ENCODE measurements at regions not wholly inside any gene's neighbourhood (a gene's known extent, or its start where the extent isn't known, plus 50 kb on each side); places are given as distances from the start of the nearest gene placed in this dataset.

DNA sequence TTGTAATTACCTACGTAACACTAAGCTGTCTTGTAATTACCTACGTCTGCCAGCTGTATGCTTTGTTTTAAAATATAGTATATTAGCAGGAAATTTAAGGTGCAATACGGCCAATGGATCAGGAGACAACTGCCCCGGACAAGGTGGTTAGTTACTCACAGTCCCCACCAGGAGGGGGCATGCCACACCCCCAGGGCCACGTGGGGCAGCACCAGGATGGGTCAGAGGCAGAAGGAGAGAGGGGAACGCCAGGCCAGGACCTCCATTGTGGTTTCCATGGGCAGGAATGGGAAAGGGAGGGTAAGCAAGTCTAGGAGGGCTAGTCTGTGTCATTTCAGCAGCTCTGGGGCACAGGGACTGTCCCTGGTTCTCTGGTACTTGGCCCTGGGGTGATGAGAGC lies 140.1 kb downstream of the URI1 start:
- Mint-ChIP-seq H3K9me3 (peaks cover 20% of the 10 kb centered on the region), H3K4me3 (no peak overlapping the region), H3K4me1 (peaks cover 17% of the 10 kb centered on the region), H3K27me3 (ENCODE audit: low read depth, poor library complexity) (peaks cover 16% of the 10 kb centered on the region), H3K36me3 (ENCODE audit: low read depth) (no peaks in the 10 kb centered on the region), H3K27ac (no peak overlapping the region)
- no peak for TF ChIP-seq CTCF (IDR thresholded peaks at IDR 0.05)
- no peak for DNase-seq

DNA sequence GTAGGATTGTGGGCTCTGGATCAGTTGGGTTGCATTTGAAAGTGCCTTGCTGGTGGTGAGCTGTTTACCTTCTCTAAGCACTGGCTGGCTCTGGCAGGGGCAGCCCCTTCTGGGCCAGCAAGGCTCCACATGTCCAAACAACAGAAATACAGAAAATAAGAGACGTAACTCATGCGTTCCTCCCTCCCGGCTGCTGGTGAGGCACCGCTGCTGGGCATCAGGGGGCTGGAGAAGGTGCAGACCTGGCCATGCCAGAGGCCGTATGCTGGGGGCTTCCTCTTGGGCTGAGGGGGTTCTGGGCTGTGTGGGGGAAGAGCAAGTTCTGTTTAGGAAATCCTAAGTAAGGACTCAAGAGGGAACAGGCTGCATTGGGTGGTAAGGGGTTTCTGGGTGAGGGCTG lies 140.6 kb downstream of the URI1 start:
- Mint-ChIP-seq H3K36me3 (ENCODE audit: low read depth) (no peaks in the 10 kb centered on the region), H3K9me3 (peaks cover 20% of the 10 kb centered on the region), H3K4me3 (no peak overlapping the region), H3K27ac (no peak overlapping the region), H3K27me3 (ENCODE audit: low read depth, poor library complexity) (peaks cover 18% of the 10 kb centered on the region), H3K4me1 (peaks cover 17% of the 10 kb centered on the region)
- TF ChIP-seq CTCF (IDR thresholded peaks at IDR 0.05): no peak
- DNase-seq: no peak

GRCh38 chr19:30083125-30083681 lies 141.2 kb downstream of the URI1 start:
- TF ChIP-seq CTCF (IDR thresholded peaks at IDR 0.05): no peak
- Mint-ChIP-seq H3K36me3 (ENCODE audit: low read depth) (no peaks in the 10 kb centered on the region), H3K9me3 (peaks cover 20% of the 10 kb centered on the region), H3K4me1 (peaks cover 17% of the 10 kb centered on the region), H3K27me3 (ENCODE audit: low read depth, poor library complexity) (peaks cover 18% of the 10 kb centered on the region), H3K4me3 (no peak overlapping the region), H3K27ac (no peak overlapping the region)
- no peak for DNase-seq

DNA sequence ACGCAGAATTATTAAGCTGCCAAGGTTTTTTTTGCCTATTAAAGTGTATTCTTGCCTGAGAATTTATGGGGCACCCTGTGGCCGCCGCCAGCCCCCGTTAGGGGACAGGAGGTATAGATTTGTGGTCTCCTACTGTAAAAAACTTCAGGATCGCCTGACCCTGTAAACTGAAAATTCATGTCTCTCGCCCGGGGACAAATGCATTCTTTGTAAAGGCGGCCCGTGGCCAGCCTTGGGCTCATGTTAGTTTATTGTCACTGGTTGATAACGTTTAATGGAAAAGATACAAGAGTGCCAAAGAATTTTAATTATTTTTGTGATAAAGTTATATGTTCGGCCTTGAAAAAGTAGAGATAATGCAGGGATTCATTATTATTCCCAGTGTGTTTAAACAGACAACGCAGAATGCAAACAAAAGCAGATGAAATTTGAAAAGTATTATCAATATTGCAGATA lies 141.7 kb downstream of the URI1 start:
- peaks cover 17% of the 10 kb centered on the region for H3K4me1 Mint-ChIP-seq
- no peak overlapping the region for H3K4me3 Mint-ChIP-seq

DNA sequence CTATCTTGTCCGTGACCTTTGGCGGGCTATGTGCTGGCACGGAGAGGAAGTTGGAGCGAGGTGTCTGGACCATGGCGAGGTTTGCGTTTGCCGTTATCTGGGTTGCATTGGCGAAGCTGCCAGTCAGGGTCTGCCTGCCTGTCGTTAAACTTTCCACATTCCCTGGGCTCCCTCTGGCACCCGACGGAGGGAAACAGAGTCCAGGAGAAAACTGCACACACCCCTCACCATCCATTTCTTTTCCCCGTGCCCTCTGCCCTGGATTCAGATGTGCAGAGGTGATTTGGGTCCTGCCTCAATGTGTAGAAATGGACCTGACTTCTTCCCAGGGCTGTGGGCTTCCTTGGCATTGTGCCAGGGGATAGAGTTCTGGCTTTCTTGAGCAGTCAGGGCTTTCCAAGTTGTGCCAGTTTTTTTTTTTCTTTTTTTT lies 142.4 kb downstream of the URI1 start:
- no peak for DNase-seq
- Mint-ChIP-seq H3K4me3 (no peak overlapping the region), H3K27ac (no peak overlapping the region), H3K4me1 (peaks cover 17% of the 10 kb centered on the region), H3K9me3 (peaks cover 14% of the 10 kb centered on the region), H3K27me3 (ENCODE audit: low read depth, poor library complexity) (peaks cover 18% of the 10 kb centered on the region), H3K36me3 (ENCODE audit: low read depth) (no peaks in the 10 kb centered on the region)
- no peak for TF ChIP-seq CTCF (IDR thresholded peaks at IDR 0.05)

More for the DNA sequence above, 141.7 kb downstream of the URI1 start:
- Mint-ChIP-seq H3K27ac (no peak overlapping the region), H3K27me3 (ENCODE audit: low read depth, poor library complexity) (peaks cover 18% of the 10 kb centered on the region), H3K36me3 (ENCODE audit: low read depth) (no peaks in the 10 kb centered on the region), H3K9me3 (peaks cover 20% of the 10 kb centered on the region)
- DNase-seq: no peak
- no peak for TF ChIP-seq CTCF (IDR thresholded peaks at IDR 0.05)

GRCh38 chr19:30085394-30085793 lies 143.4 kb downstream of the URI1 start:
- DNase-seq: no peak
- no peak overlapping the region for H3K4me3 Mint-ChIP-seq
- peaks cover 9% of the 10 kb centered on the region for H3K9me3 Mint-ChIP-seq
- peaks cover 14% of the 10 kb centered on the region for H3K27me3 Mint-ChIP-seq (ENCODE audit: low read depth, poor library complexity)
- no peak for TF ChIP-seq CTCF (IDR thresholded peaks at IDR 0.05)
- peaks cover 17% of the 10 kb centered on the region for H3K4me1 Mint-ChIP-seq
- no peaks in the 10 kb centered on the region for H3K36me3 Mint-ChIP-seq (ENCODE audit: low read depth)
- no peak overlapping the region for H3K27ac Mint-ChIP-seq
